Erythroblast (primary cell): ENCODE measurements at regions not wholly inside any gene's neighbourhood (a gene's known extent, or its start where the extent isn't known, plus 50 kb on each side); places are given as distances from the start of the nearest gene placed in this dataset.

Source experiments
- DNase-seq, 2 experiments: peaks; one replicate each; lab custom pipeline; 2025; lab: John Stamatoyannopoulos, UW
- GATA1 ChIP-seq: IDR thresholded peaks from 2 replicates; pipeline ENCODE4 v1.6.1; 2011; ENCODE audit warnings: low read depth, mild to moderate bottlenecking, control low read depth, low read length, moderate library complexity
- POLR2A ChIP-seq: IDR thresholded peaks from 2 replicates; pipeline ENCODE4 v1.6.1; 2011; ENCODE audit warnings: mild to moderate bottlenecking, low read length

GRCh38 chr19:34835631-34836351 is 62.8 kb upstream of the ZNF599 start:
- no peak for TF ChIP-seq GATA1
- no peak for TF ChIP-seq POLR2A
- no peak for DNase-seq

GRCh38 chr19:34834472-34835061 is 61.6 kb upstream of the ZNF599 start:
- TF ChIP-seq POLR2A = no peak
- no peak for TF ChIP-seq GATA1
- DNase-seq = no peak

GRCh38 chr19:34832581-34833112 is 59.6 kb upstream of the ZNF599 start:
- DNase-seq = no peak
- no peak for TF ChIP-seq GATA1
- TF ChIP-seq POLR2A = no peak

GRCh38 chr19:34831714-34832113 is 58.7 kb upstream of the ZNF599 start:
- TF ChIP-seq GATA1 = no peak
- no peak for TF ChIP-seq POLR2A
- DNase-seq = no peak

- DNase-seq = no peak
- TF ChIP-seq POLR2A (no peak), GATA1 (no peak)
These were observed 55.1 kb upstream of the ZNF599 start for GRCh38 chr19:34828156-34828555.

- TF ChIP-seq GATA1 = no peak
- no peak for TF ChIP-seq POLR2A
- no peak for DNase-seq
These were observed 52.2 kb upstream of the ZNF599 start for GRCh38 chr19:34825212-34825611.

- no peak for DNase-seq
- no peak for TF ChIP-seq POLR2A
- TF ChIP-seq GATA1 = no peak
These were observed 51.7 kb upstream of the ZNF599 start for GRCh38 chr19:34824686-34825085.
